AG10803 (cell line): ENCODE measurements at regions not wholly inside any gene's neighbourhood (a gene's known extent, or its start where the extent isn't known, plus 50 kb on each side); places are given as distances from the start of the nearest gene placed in this dataset.

Experiments used
- DNase-seq: peaks from one replicate; pipeline ENCODE4 v3.0.0; 2010; ENCODE audit warnings: low read depth
- H3K4me3 ChIP-seq: 2 replicates; pipeline ENCODE4 v1.5.1; 2011; ENCODE audit warnings: mild to moderate bottlenecking, low read length, control low read depth
- CTCF ChIP-seq: conservative IDR thresholded peaks from 2 replicates; pipeline ENCODE4 v1.5.1; 2011; ENCODE audit warnings: mild to moderate bottlenecking, low read length, control low read depth, inconsistent platforms

DNA sequence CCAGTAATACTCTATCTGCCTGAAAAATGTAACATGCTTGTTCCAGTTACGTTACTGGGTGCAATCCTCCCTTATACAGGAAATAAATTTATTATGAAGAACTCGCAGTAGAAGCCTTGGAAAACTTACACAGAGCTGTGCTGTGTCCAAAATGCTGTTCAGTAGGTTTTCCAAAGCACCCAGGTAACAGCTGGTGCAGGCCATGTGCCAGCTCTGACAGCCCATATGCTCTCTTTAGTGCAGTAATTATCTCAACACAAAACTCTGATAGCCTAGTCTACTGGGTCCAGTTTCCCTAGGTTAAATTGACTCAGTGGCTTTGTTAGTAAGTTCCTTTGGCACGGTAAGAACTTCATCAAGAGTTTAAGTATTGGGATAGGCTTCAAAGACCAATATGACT is 120.7 kb upstream of the OBI1 start:
- H3K4me3 ChIP-seq: no peak overlapping the region
- DNase-seq: no peak
- no peak for TF ChIP-seq CTCF

- no peak for TF ChIP-seq CTCF
- no peak for DNase-seq
- no peak overlapping the region for H3K4me3 ChIP-seq
Measured at GRCh38 chr13:78777976-78778375, 119.0 kb upstream of the OBI1 start.

DNA sequence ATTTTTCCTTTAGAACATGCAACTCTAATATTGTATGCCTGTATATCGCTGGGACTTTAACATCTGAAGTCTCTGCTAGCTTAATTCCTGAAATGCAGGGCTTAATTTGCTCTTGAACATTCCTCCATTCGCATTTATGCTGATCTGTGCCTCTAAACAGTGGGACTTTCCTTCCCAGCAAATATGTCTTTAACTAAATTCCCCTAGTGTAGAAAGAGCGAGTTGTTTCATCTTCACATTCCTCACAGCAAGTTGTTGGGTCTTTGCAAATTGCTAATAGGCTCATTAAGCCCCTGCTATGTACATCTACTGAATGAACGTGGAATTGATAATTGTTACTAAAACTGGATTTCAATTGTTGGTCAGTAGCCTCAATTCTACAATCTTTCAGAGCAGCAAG is 118.4 kb upstream of the OBI1 start:
- no peak overlapping the region for H3K4me3 ChIP-seq
- no peak for DNase-seq
- TF ChIP-seq CTCF: no peak

- DNase-seq: no peak
- no peak overlapping the region for H3K4me3 ChIP-seq
- TF ChIP-seq CTCF: no peak
Measured at GRCh38 chr13:78772933-78773332, 114.0 kb upstream of the OBI1 start.

DNA sequence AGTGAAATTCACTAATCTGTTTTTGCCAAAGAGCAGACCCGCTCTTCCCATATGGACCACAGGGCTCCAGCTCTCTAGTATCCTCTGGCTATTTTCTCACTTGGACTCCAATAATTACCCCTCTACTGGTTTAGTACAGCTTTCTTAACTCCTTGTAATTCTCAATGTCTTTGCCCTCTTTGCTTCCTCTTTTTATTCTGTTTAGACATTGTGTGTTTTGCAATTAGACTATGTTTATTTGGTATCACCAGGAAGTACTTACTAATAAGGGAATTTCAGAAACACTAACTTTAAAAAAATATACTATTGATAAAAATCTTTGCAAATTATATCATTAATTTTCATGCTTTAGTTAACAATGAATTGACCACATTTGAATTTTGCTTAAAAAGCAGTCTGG is 111.6 kb upstream of the OBI1 start:
- no peak for DNase-seq
- no peak for TF ChIP-seq CTCF

GRCh38 chr13:78768950-78769349 is 110.0 kb upstream of the OBI1 start:
- H3K4me3 ChIP-seq: no peak overlapping the region
- DNase-seq: no peak
- TF ChIP-seq CTCF: no peak

More for the DNA sequence above, 111.6 kb upstream of the OBI1 start:
- H3K4me3 ChIP-seq: no peak overlapping the region

DNA sequence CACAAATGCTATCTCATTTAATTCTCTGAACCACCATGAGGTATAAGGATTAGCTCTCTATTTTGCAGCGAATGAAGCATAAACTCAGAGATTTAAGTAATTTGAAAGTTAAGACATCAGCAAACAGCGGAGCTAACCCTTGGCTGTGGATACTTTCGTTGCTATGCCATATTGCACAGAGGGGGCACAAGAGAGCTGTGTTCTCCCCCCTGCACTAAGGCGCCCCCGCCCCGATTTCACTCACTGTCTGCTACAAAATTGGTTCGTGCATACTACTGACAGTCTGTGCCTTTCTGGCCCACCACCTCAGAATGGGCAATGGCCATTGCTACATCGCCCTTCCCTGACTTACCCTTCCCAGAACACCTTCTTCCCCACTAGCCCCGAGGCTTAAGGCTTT is 105.7 kb upstream of the OBI1 start:
- DNase-seq: no peak
- H3K4me3 ChIP-seq: no peak overlapping the region
- no peak for TF ChIP-seq CTCF
